ELF-1 (cell line): ENCODE measurements at regions not wholly inside any gene's neighbourhood (a gene's known extent, or its start where the extent isn't known, plus 50 kb on each side); places are given as distances from the start of the nearest gene placed in this dataset.
"Not testable (repeated sequence)": the region's sequence is repeated elsewhere in the genome, so short reads cannot be mapped to it uniquely, and the experiment has no call there.

Experiments used
- DNase-seq: peaks from one replicate; pipeline ENCODE4 v3.0.0-alpha.2; 2016; ENCODE audit warnings: low read depth, low spot score

DNA sequence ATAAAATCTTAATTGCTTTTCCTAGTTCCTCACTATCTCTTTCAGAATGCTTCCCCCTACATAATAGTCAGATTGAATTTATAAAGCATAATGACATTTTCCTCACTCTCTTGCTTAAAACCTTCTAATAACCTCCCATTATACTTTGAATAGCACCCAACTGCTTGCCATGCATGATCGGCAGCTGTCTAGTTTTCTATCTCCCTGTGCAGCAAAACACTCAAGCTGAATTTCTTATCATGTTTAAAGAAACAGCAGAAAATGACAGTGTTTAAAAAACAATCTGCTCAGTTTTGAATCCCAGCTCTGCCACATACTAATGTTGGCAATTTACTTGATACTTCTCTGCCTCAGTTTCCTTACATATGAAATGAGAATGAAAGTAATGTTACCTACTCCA is 947.1 kb upstream of the HS3ST1 start:
- DNase-seq: no peak

- DNase-seq: not testable (repeated sequence)
Observed at GRCh38 chr4:12365869-12366268, 937.2 kb upstream of the HS3ST1 start.

DNA sequence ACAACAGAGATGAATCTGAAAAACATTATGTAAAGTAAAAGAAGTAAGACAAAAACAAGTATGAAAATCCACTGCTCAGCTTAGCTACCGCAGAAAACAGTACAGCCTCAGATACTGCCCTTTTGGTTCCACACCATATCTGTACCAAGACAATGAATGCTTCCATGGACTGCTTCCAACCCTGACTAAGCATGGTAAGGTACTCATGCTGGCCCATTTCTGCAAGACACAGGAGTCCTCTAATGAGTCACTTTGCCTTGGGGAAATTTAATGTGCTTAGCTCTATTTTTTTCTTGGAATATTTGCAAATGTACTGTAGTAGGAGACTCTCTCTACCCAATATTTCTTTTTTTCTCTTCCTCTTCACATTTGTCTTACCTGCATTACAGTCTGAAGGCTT is 931.7 kb upstream of the HS3ST1 start:
- DNase-seq: no peak

DNA sequence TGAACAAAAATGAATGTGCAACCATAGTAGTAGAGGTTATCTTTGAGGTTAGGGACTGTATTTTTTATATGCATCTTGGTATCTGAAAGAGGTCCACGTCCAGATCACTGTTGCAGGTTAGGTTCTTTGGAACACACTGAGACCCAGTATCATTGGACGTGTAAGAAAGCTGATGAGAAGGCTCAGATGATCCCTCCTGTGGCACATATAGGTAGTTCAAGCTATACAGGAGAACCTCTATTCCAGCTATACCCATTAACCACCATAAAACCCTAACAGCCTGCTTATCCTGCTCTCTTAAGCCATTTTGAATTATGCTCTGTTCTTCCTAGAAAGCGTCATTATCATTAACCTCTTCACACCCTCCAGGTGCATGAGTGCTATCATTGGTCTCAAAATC is 930.7 kb upstream of the HS3ST1 start:
- DNase-seq: no peak

DNA sequence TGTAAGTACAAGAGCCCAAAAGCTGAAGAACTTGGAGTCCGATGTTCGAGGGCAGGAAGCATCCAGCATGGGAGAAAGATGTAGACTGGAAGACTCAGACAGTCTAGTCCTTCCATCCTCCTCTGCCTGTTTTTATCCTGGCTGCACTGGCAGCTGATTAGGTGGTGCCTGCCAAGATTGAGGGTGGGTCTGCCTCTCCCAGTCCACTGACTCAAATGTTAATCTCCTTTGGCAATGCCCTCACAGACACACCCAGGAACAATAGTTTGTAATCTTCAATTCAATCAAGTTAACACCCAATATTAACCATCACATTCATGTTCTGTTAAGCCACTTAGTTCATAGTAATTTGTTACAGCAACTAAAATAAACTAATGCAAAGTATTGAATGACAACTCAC is 904.4 kb upstream of the HS3ST1 start:
- DNase-seq: not testable (repeated sequence)

DNA sequence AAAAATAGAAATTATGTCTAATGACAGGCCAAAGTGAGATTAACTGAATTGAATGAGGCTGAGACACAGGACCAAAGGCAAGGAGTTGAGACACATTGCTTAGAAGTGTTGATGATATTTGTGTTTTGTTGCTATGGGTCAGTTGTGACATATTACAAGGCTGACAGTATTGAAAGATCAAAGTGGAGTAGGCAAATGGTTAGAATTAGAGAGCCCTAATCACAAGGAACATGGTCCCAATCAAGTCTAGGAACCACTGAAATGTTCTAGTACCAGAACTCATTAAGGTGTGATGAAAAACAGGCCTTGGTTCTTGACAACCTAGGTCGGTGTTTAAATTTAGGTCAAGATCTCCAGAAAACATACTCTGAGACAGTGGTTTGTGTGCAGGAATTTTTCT is 896.3 kb upstream of the HS3ST1 start:
- DNase-seq: no peak

DNA sequence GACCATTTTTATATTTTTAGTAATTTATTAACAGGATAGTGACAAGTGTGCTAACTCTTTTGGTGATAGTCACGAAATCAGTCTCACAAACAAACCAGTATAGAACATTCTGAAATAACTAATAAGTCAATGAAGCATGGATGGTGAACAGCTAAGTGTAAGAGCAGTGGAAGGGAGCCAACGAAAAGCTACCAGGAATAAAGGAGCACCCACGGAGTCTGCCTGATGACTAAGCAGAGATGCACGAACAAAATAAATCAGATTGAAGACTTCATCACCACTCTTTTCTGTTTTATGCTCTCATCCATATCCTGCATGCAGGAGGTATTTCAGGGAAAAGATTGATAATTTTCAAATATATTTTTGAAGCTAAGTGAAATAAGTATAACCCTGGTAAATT is 891.1 kb upstream of the HS3ST1 start:
- DNase-seq: no peak

GRCh38 chr4:12304905-12305304 is 876.2 kb upstream of the HS3ST1 start:
- no peak for DNase-seq

- no peak for DNase-seq
Observed at GRCh38 chr4:12296366-12296765, 867.7 kb upstream of the HS3ST1 start.

DNA sequence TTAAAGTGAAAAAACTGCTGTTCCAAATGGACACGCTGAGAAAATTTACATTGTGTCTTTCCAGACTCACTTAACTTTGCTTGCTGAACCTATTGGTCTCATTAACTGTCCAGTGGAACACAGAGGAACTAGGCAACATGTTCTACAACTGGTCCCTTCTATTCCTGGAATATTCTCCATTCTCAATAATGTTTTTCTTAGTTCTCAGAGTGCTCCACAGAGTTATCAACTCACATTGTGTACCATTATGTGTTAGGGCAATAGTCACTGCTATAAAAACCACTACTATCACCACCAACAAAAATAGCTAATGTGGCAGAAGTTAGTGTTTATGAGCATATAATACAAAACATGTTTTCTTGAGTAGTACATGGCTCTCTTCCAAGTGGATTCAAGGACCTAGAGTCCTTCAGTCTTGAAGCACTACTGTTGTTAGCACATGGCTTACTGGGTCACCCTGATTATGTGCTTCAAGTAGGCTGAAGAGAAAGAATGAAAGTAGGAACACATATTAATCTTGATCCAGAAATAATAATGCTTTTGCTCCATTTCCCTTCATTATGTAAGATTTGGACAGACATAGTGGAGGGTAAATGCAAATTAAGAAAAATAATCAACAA is 865.3 kb upstream of the HS3ST1 start:
- no peak for DNase-seq

- DNase-seq: no peak
Observed at GRCh38 chr4:12286351-12286750, 857.7 kb upstream of the HS3ST1 start.

DNA sequence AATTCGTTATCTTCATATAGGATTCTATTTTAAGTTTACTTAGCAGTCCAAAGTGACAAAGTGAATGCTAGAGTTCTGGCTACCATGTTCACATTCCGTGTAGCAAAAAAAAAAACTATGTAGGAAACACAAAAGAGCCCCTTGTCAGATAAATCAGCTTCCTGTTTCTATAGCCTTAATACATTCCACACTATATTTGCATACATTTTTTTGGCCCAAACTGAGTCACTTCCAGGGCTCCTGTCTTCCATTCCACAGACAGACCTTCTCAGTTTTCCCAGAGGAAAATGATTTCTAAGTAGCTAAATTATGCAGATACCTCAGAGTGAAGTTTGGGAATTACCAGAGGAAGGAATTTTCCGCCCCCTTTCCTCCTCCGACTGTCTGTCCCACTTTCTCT is 841.9 kb upstream of the HS3ST1 start:
- DNase-seq: no peak

GRCh38 chr4:12265554-12265953 is 836.9 kb upstream of the HS3ST1 start:
- DNase-seq: no peak

- DNase-seq: no peak
Observed at GRCh38 chr4:12260453-12260852, 831.8 kb upstream of the HS3ST1 start.

DNA sequence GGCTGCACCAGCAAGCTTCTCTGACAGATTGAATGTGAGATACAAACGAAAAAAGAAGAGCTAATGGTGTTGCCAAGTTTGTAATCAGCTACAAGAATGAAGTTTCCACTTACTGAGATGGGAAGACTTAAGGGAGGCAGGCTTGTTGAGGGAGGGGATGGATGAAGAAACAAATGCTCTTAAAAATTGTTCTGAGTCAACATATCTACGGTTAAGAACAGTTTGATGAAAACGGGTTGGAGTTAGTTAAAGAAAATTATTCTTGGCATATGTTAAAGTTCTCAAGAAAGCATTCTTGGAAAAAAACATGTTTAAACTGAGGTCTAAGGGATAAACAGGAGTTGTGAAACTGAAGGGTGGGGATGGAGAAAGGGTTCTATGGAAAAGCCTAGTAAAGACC is 816.3 kb upstream of the HS3ST1 start:
- DNase-seq: no peak

DNA sequence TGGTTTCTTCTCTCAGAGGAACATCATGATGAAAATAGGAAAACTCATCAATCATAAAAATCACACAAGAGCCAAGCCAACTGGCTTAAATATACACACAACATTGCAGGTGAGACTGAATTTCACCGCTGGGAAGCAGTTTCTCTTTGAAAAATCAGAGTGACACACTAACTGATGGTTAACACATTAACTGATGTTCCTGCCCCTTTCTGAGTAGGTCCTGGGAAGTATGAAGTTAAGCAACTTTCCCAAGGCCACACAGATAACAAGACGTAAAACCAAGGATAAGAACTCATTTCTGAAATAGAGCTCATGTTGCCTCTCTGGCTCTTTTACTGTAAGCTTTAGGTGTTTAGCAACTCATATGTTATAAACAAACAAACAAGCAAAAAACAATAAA is 813.7 kb upstream of the HS3ST1 start:
- no peak for DNase-seq

DNA sequence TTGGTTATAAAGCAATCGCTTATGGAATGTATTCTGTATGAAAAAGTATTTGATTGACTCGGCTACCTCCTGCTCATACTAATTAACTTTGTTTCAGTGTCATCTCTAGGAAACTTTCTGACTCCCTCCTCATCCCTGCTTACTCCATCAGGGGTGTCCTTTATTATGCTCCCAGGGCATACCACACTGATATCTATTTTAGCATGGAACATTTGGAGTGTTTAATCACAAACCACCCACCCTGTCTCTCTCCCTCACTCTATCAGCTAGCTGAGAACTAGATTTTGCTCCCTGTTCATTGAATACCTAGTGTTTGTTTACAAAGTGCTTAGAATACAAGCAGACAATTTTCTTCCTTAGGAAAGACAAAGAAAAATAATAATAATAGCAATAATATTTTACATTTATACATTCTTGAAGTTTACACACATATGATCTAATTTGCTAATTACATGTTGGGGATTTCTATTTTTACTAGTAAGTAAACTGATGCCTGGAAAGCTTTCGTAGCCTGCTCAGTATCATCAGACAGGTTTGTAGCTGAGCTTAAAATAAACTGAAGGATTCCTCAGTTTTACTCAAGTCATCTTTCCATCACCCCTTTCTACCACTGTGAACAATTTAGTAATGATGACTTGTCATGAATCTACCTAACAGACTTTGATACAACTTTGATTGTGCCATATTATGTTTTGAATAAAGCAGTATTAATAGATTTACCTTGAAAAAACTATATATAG is 811.4 kb upstream of the HS3ST1 start:
- no peak for DNase-seq

- no peak for DNase-seq
Observed at GRCh38 chr4:12231098-12231497, 802.4 kb upstream of the HS3ST1 start.

- no peak for DNase-seq
Observed at GRCh38 chr4:12221031-12221430, 792.3 kb upstream of the HS3ST1 start.

GRCh38 chr4:12211636-12212035 is 782.9 kb upstream of the HS3ST1 start:
- no peak for DNase-seq

DNA sequence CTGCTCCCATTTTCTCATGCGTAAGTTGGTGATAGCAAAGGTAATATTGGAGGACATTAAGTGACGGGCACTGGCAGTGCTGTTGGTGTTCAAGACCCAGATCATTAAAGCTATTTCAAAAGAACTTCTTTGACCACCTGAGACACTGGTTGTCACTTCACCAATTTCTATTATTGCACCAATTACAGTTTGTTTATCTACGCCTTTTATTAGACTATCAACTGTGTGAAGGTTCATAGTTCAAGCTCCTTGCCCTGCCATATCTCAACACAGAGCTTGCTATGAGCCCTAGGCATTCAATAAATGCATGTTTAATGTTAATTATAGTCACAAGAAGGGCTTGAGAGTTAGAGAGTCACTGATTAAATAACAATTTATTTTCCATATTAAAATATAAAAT is 778.7 kb upstream of the HS3ST1 start:
- DNase-seq: no peak

- no peak for DNase-seq
Observed at GRCh38 chr4:12206091-12206490, 777.4 kb upstream of the HS3ST1 start.

DNA sequence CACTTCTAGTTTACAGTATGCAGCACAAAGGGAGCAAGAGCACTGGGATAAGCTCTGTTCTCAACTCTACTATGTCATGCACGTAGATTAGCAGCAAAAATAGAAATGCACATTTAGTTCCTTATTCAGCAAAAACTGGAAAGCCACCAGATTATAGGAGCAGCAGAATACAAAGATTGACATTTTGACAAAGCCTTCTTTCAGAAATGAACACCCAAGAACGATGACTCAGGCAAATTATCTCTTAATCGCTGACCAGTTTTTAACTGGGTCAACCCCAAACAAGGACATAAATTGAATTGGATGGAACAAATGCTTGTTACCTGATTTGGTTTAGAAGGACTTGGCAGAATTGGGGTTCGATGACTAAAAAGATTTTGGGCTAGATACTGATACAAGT is 775.3 kb upstream of the HS3ST1 start:
- DNase-seq: no peak

GRCh38 chr4:12200226-12200625 is 771.5 kb upstream of the HS3ST1 start:
- no peak for DNase-seq
